ENCODE measurements at regions not wholly inside any gene's neighbourhood (a gene's known extent, or its start where the extent isn't known, plus 50 kb on each side); places are given as distances from the start of the nearest gene placed in this dataset.

GRCh38 chr10:78382772-78383171 is 349.1 kb downstream of the RPS24 start:
- H3K4me3 ChIP-seq, result no peak overlapping the region
- DNase-seq, result no peak
- ATAC-seq, result no peak
- intact Hi-C loops (cut with DNase I), result no loop called here
- TF ChIP-seq, protein P1, sequence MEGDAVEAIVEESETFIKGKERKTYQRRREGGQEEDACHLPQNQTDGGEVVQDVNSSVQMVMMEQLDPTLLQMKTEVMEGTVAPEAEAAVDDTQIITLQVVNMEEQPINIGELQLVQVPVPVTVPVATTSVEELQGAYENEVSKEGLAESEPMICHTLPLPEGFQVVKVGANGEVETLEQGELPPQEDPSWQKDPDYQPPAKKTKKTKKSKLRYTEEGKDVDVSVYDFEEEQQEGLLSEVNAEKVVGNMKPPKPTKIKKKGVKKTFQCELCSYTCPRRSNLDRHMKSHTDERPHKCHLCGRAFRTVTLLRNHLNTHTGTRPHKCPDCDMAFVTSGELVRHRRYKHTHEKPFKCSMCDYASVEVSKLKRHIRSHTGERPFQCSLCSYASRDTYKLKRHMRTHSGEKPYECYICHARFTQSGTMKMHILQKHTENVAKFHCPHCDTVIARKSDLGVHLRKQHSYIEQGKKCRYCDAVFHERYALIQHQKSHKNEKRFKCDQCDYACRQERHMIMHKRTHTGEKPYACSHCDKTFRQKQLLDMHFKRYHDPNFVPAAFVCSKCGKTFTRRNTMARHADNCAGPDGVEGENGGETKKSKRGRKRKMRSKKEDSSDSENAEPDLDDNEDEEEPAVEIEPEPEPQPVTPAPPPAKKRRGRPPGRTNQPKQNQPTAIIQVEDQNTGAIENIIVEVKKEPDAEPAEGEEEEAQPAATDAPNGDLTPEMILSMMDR (IDR thresholded peaks at IDR 0.05), result no peak
- H3K36me3 ChIP-seq, result no peaks in the 10 kb centered on the region
- WGBS, 2 donors, result 96% methylated on average over 2 of the region's 2 CpGs
- H3K27me3 ChIP-seq, result peaks cover 0 to 4% (median 0%) of the 10 kb centered on the region in 7 donors
- H3K27ac ChIP-seq, result no peak overlapping the region
- H3K4me1 ChIP-seq, result no peaks in the 10 kb centered on the region
- H3K9me3 ChIP-seq, result peaks cover 0 to 7% (median 0%) of the 10 kb centered on the region in 11 donors

DNA sequence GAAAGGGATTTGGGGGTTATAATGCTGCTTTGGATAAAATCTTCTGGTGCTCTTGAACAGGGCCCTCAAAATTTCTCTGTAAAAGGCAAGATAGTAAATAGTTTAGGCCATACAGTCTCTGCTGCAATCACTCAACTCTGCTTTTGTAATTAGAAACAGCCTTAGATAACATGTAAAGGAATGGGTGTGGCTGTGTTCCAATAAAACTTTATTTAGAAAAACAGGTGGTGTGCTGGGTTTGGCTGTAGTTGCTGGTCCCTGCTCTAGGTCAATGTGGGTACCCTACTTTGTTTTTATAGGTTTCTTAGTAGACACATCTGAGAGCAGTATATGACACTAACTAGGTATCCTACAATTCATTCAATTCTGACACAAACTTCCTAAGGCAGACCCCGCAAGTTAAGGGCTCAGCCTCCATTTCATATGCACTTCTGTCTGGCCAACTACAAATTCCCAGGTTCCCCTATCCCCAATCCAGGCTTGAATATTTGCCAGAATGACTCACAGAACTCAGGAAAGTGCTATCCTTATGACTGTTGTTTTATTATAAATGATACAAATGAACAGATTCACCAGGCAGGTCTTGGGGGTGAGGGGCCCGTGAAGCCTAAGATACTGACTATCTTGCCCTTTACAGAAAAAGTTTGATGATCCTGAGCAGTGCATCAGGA is 349.9 kb downstream of the RPS24 start:
- H3K36me3 ChIP-seq, result no peaks in the 10 kb centered on the region
- no peak overlapping the region for H3K4me3 ChIP-seq
- no peaks in the 10 kb centered on the region for H3K4me1 ChIP-seq
- DNase-seq, result no peak
- no peak for ATAC-seq
- H3K27me3 ChIP-seq, result peaks cover 0 to 4% (median 0%) of the 10 kb centered on the region in 7 donors
- peaks cover 0 to 7% (median 0%) of the 10 kb centered on the region in 11 donors for H3K9me3 ChIP-seq
- intact Hi-C loops (cut with DNase I), result no loop called here
- no peak overlapping the region for H3K27ac ChIP-seq
- 94 to 96% methylated on average over 2 of the region's 2 CpGs for WGBS, 2 donors
- TF ChIP-seq, protein P1 (IDR thresholded peaks at IDR 0.05), result no peak

- Histone ChIP-seq H3K27me3 (peaks cover 0 to 4% (median 0%) of the 10 kb centered on the region in 7 donors), H3K27ac (no peak overlapping the region), H3K9me3 (peaks cover 0 to 6% (median 0%) of the 10 kb centered on the region in 11 donors), H3K4me1 (no peaks in the 10 kb centered on the region), H3K4me3 (no peak overlapping the region), H3K36me3 (no peaks in the 10 kb centered on the region)
- WGBS, 2 donors, result 71 to 78% methylated on average over 1 of the region's 1 CpG
- intact Hi-C loops (cut with DNase I), result no loop called here
- DNase-seq (no peak), ATAC-seq (no peak)
- TF ChIP-seq, protein P1 (IDR thresholded peaks at IDR 0.05), result no peak
Measured at GRCh38 chr10:78384049-78384431, 350.4 kb downstream of the RPS24 start.

DNA sequence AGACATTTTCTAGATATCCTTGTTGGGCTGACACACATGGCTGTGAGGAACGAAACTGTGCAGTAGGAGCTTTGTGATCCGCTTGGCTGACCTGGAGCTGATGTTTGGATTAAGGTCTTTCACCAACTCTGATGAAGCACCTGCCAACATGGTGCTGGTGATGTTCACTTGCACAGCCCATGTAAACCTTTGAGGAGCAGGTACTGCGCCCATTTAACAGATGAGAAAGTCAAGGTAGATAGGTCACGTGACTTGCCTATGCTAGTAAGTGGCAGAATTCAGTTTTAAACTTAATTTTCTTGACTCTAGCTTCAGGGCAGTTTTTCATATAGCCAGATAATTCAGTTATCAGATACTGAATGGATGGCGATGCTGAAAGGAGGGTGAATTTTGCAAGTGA is 351.9 kb downstream of the RPS24 start:
- Histone ChIP-seq H3K27me3 (peaks cover 0 to 4% (median 0%) of the 10 kb centered on the region in 7 donors), H3K9me3 (no peaks in the 10 kb centered on the region), H3K36me3 (no peaks in the 10 kb centered on the region), H3K4me1 (peaks cover 0 to 4% (median 0%) of the 10 kb centered on the region in 9 donors), H3K27ac (no peak overlapping the region), H3K4me3 (no peak overlapping the region)
- intact Hi-C loops (cut with DNase I), result no loop called here
- TF ChIP-seq, protein P1 (IDR thresholded peaks at IDR 0.05), result no peak
- DNase-seq (no peak), ATAC-seq (no peak)
- WGBS, 2 donors, result 95 to 97% methylated on average over 5 of the region's 5 CpGs
